CD4-positive, alpha-beta memory T cell (primary cell): ENCODE measurements at regions not wholly inside any gene's neighbourhood (a gene's known extent, or its start where the extent isn't known, plus 50 kb on each side); places are given as distances from the start of the nearest gene placed in this dataset.
A peak's percentile ranks its signal among the peaks of the same experiment; 100 is the strongest.

ENCODE experiments used
- CTCF ChIA-PET: fragments of 350-600 bp; sonication (Branson Sonifier 250); formaldehyde crosslinking; loops from one replicate; lab custom pipeline; 2021; ENCODE audit warnings: inconsistent platforms; ENCODE audit not compliant: partially characterized antibody; lab: Charles Lee
- POLR2A ChIA-PET: fragments of 350-600 bp; sonication (Branson Sonifier 250); formaldehyde crosslinking; loops from one replicate; lab custom pipeline; 2021; ENCODE audit not compliant: partially characterized antibody; lab: Charles Lee
- DNase-seq, 5 donors: peaks; one replicate each; pipeline versions ENCODE4 v3.0.0 to v3.0.0-alpha.2; 2020 to 2022; ENCODE audit warnings: mixed read lengths in 1 of 5
- H3K27ac ChIP-seq: one replicate; pipeline ENCODE4 v1.7.0; 2013; ENCODE audit warnings: low read depth, low read length
- H3K27me3 ChIP-seq: 2 replicates; pipeline ENCODE4 v1.7.0; 2013; ENCODE audit warnings: mild to moderate bottlenecking, low read length, moderate library complexity; ENCODE audit not compliant: insufficient read depth
- H3K36me3 ChIP-seq: 2 replicates; pipeline ENCODE4 v1.7.0; 2013; ENCODE audit warnings: mild to moderate bottlenecking, low read length, moderate library complexity; ENCODE audit not compliant: insufficient read depth
- H3K4me1 ChIP-seq: 2 replicates; pipeline ENCODE4 v1.7.0; 2013; ENCODE audit warnings: mild to moderate bottlenecking, low read length, moderate library complexity; ENCODE audit not compliant: insufficient read depth
- H3K4me3 ChIP-seq, 2 donors: one replicate each; pipeline ENCODE4 v1.7.0; 2013; ENCODE audit warnings: low read length in 2 of 2, mild to moderate bottlenecking in 1 of 2
- H3K9me3 ChIP-seq, 2 donors: one replicate each; pipeline ENCODE4 v1.7.0; 2013; ENCODE audit warnings: low read length in 2 of 2, control low read depth in 1 of 2; ENCODE audit not compliant: control insufficient read depth in 1 of 2
- H3K27ac Mint-ChIP-seq, 7 donors: one replicate each; pipeline ENCODE4 v1.8.0; 2020 to 2021; ENCODE audit warnings: mixed read lengths in 7 of 7, mild to moderate bottlenecking in 6 of 7, inconsistent platforms in 3 of 7, moderate library complexity in 3 of 7
- H3K27me3 Mint-ChIP-seq, 2 donors: one replicate each; pipeline ENCODE4 v1.8.0; 2020 to 2021; ENCODE audit warnings: mixed read lengths in 2 of 2
- H3K36me3 Mint-ChIP-seq, 2 donors: one replicate each; pipeline ENCODE4 v1.8.0; 2020 to 2021; ENCODE audit warnings: mixed read lengths in 2 of 2, inconsistent platforms in 1 of 2, mild to moderate bottlenecking in 1 of 2
- H3K4me1 Mint-ChIP-seq, 4 donors: one replicate each; pipeline ENCODE4 v1.8.0; 2020 to 2021; ENCODE audit warnings: mixed read lengths in 4 of 4, mild to moderate bottlenecking in 1 of 4
- H3K4me3 Mint-ChIP-seq, 8 donors: one replicate each; pipeline ENCODE4 v1.8.0; 2020 to 2021; ENCODE audit warnings: mixed read lengths in 8 of 8, mild to moderate bottlenecking in 7 of 8, moderate library complexity in 6 of 8, inconsistent platforms in 3 of 8
- H3K9me3 Mint-ChIP-seq, 8 donors: one replicate each; pipeline ENCODE4 v1.8.0; 2020 to 2021; ENCODE audit warnings: mixed read lengths in 8 of 8, mild to moderate bottlenecking in 5 of 8, inconsistent platforms in 3 of 8, moderate library complexity in 1 of 8
- intact Hi-C: fragments of 100-400 bp; cut with micrococcal nuclease; formaldehyde crosslinking; loops from one replicate; pipeline ENCODE4 v1.15.1; 2023

DNA sequence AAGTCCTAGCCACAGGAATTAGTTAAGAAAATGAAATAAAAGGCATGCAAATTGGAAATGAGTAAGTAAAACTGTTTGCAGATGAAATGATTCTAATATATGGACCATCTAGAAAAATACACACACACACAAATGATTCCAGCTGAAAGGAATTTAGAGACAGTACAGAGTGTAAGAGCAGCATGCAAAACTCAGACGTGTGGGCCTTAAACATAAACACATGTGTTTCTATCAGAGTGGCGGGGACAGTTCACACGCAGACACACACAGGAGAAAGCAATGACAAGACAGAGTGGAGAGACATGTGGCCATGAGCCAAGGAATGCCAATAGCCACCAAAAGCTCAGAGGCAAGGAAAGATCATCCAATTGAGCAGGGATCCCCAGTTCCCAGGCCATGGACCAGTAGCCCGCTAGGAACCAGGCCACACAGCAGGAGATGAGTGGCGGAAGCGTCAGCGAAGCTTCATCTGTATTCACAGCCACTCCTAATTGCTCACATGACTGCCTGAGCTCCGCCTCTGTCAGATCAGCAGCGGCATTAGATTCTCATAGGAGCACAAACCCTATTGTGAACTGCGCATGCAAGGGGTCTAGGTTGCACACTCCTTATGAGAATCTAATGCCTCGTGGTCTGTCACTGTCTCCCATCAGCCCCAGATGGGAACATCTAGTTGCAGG lies 155.4 kb downstream of the ARL4C start:
- peak overlapping the region in 1 of 7 donors; percentile 44 for H3K27ac Mint-ChIP-seq
- Histone ChIP-seq H3K4me3 (no peak overlapping the region), H3K27ac (no peak overlapping the region), H3K4me1 (no peaks in the 10 kb centered on the region), H3K27me3 (no peaks in the 10 kb centered on the region), H3K9me3 (no peaks in the 10 kb centered on the region), H3K36me3 (no peaks in the 10 kb centered on the region)
- ChIA-PET POLR2A (interaction anchor here (1.4 kb wide), 1 partner anchor 13 kb away, joined by 3 read pairs; no protein-coding TSS in a partner anchor), CTCF (no interaction called here)
- peaks cover 0 to 8% of the 10 kb centered on the region in 2 donors for H3K36me3 Mint-ChIP-seq
- intact Hi-C loops: no loop called here
- DNase-seq: no peak
- no peak overlapping the region for H3K4me3 Mint-ChIP-seq
- H3K9me3 Mint-ChIP-seq: peaks cover 0 to 10% (median 3%) of the 10 kb centered on the region in 8 donors
- H3K4me1 Mint-ChIP-seq: peaks cover 5 to 36% (median 14%) of the 10 kb centered on the region in 4 donors
- no peaks in the 10 kb centered on the region for H3K27me3 Mint-ChIP-seq

DNA sequence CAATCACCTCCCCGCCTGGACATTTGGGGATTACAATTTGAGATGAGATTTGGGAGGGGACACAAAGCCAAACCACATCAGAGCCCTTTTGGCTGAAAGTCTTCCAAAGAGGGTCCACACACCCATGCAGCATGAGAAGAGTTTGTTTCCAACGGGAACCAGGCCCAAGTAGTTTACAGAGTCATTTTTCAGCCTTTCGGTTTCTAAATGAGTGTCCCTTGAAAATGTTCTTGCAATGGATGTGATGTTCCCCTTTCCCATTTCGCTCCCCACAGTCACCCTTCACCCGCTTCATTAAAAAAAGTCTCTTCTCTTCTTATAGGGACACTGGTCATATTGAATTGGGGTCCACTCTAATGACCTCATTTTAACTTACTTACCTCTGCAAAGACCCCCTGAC lies 157.4 kb downstream of the ARL4C start:
- Histone ChIP-seq H3K4me3 (no peak overlapping the region), H3K36me3 (no peaks in the 10 kb centered on the region), H3K27me3 (no peaks in the 10 kb centered on the region), H3K27ac (no peak overlapping the region), H3K9me3 (no peaks in the 10 kb centered on the region), H3K4me1 (peaks cover 10% of the 10 kb centered on the region)
- CTCF ChIA-PET: no interaction called here
- POLR2A ChIA-PET: no interaction called here
- Mint-ChIP-seq H3K4me1 (peaks cover 11 to 36% (median 19%) of the 10 kb centered on the region in 4 donors), H3K27ac (peak overlapping the region in 2 of 7 donors; percentile 6 to 83), H3K9me3 (peaks cover 0 to 10% (median 3%) of the 10 kb centered on the region in 8 donors), H3K36me3 (peaks cover 0 to 8% of the 10 kb centered on the region in 2 donors), H3K4me3 (no peak overlapping the region), H3K27me3 (no peaks in the 10 kb centered on the region)
- intact Hi-C loops: no loop called here
- no peak for DNase-seq

DNA sequence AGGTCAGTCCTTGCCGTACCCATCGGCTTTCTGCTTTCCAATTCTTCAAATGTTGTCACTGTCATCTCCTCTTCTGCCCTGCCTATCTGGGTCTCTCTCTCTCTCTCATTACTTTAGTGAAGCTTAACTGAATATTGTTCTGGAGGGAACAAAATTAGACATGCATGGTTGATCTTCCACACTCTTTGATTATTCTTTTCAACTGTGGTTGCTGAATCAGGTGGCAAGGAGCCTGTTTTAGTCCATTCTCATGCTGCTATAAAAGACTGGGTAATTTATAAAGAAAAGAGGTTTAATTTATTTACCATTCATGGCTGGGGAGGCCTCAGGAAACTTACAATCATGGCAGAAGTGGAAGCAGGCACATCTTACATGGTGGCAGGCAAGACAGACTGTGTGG lies 157.9 kb downstream of the ARL4C start:
- intact Hi-C loops: no loop called here
- POLR2A ChIA-PET: no interaction called here
- Histone ChIP-seq H3K4me3 (no peak overlapping the region), H3K9me3 (no peaks in the 10 kb centered on the region), H3K4me1 (peaks cover 10% of the 10 kb centered on the region), H3K27me3 (no peaks in the 10 kb centered on the region), H3K27ac (no peak overlapping the region), H3K36me3 (no peaks in the 10 kb centered on the region)
- no peak for DNase-seq
- no peak overlapping the region for H3K4me3 Mint-ChIP-seq
- CTCF ChIA-PET: no interaction called here
- H3K9me3 Mint-ChIP-seq: peaks cover 0 to 10% (median 3%) of the 10 kb centered on the region in 8 donors
- peaks cover 0 to 8% of the 10 kb centered on the region in 2 donors for H3K36me3 Mint-ChIP-seq
- peak overlapping the region in 5 of 7 donors; percentile 6 to 91 (median 16) for H3K27ac Mint-ChIP-seq
- H3K27me3 Mint-ChIP-seq: no peaks in the 10 kb centered on the region
- peaks cover 10 to 33% (median 19%) of the 10 kb centered on the region in 4 donors for H3K4me1 Mint-ChIP-seq

DNA sequence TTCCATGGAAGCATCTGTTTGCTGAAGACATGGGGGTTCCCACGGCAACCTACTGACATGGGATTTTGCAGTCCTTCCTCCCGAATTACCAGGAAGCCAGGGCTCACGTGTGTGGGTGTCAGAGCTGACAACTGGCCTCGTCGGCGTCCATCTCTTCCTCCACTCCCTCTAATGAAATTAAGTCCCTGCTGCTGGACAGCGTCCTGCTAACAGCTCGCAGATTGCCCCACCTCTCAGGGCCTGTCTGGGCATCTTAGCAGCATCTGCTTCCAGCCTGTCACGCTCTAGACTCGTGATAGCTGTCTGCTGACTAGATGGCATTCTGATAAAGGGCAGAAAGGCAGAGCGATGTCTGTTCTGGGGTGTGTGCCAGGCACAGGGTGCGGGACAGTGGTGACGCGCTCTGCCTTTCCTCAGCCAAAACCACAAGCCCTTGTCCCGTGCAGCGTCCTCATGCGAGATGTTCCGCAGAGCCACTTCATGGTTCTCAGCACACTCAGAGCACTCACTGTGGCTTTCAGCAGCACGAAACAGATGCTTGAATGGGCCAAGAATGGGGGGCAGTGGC lies 161.1 kb downstream of the ARL4C start:
- H3K27me3 ChIP-seq: no peaks in the 10 kb centered on the region
- H3K27ac Mint-ChIP-seq: peak overlapping the region; percentile 84 to 98 (median 93)
- peaks cover 17 to 45% (median 32%) of the 10 kb centered on the region in 4 donors for H3K4me1 Mint-ChIP-seq
- peaks cover 0 to 8% of the 10 kb centered on the region in 2 donors for H3K36me3 Mint-ChIP-seq
- H3K36me3 ChIP-seq: no peaks in the 10 kb centered on the region
- CTCF ChIA-PET: interaction anchor here (0.9 to 1.3 kb wide), 4 partner anchors 24 to 118 kb away, joined by 3 to 4 read pairs (median 3); no protein-coding TSS in a partner anchor
- no peaks in the 10 kb centered on the region for H3K27me3 Mint-ChIP-seq
- peak; percentile 56 to 85 (median 64) for DNase-seq
- POLR2A ChIA-PET: interaction anchor here (0.8 to 4.7 kb wide), 7 partner anchors 27 to 162 kb away, joined by 3 to 23 read pairs (median 3); partner anchors contain the start of gene ARL4C
- intact Hi-C loops: no loop called here
- peaks cover 0 to 10% (median 3%) of the 10 kb centered on the region in 8 donors for H3K9me3 Mint-ChIP-seq
- peaks cover 10% of the 10 kb centered on the region for H3K4me1 ChIP-seq
- no peaks in the 10 kb centered on the region for H3K9me3 ChIP-seq
- peak overlapping the region; percentile 21 to 81 (median 74) for H3K4me3 Mint-ChIP-seq
- H3K4me3 ChIP-seq: no peak overlapping the region
- H3K27ac ChIP-seq: peak overlapping the region; percentile 42

DNA sequence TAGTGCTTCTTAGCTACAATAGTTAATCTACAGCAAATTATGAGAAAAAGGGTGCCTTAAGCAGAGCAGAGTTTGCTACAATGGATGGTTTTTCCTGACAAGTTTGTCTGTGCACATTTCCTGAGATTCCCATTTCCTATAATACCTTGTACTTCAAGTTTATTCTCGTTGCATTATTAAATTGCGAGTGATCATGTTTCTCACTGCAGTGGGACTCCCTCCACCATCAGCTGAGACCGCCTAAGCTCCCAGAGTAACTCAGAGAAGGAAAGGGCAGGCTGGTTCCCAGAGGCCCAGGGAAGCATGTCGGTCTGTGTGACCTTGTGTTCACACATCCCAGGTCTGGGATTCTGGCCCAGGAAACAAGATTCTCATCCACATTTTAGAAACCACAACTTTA lies 162.1 kb downstream of the ARL4C start:
- H3K4me3 Mint-ChIP-seq: no peak overlapping the region
- H3K27ac ChIP-seq: no peak overlapping the region
- peak overlapping the region in 5 of 7 donors; percentile 37 to 98 (median 83) for H3K27ac Mint-ChIP-seq
- no peak for DNase-seq
- H3K4me1 ChIP-seq: peaks cover 10% of the 10 kb centered on the region
- no peaks in the 10 kb centered on the region for H3K27me3 ChIP-seq
- no peaks in the 10 kb centered on the region for H3K9me3 ChIP-seq
- peaks cover 0 to 10% (median 3%) of the 10 kb centered on the region in 8 donors for H3K9me3 Mint-ChIP-seq
- intact Hi-C loops: no loop called here
- H3K36me3 Mint-ChIP-seq: peaks cover 0 to 8% of the 10 kb centered on the region in 2 donors
- H3K4me1 Mint-ChIP-seq: peaks cover 17 to 45% (median 31%) of the 10 kb centered on the region in 4 donors
- H3K4me3 ChIP-seq: no peak overlapping the region
- ChIA-PET POLR2A (interaction anchor here (1.0 to 4.7 kb wide), 5 partner anchors 34 to 119 kb away, joined by 3 to 23 read pairs (median 4); no protein-coding TSS in a partner anchor), CTCF (interaction anchor here (0.9 to 1.3 kb wide), 4 partner anchors 23 to 119 kb away, joined by 3 read pairs; no protein-coding TSS in a partner anchor)
- H3K36me3 ChIP-seq: no peaks in the 10 kb centered on the region
- H3K27me3 Mint-ChIP-seq: no peaks in the 10 kb centered on the region

DNA sequence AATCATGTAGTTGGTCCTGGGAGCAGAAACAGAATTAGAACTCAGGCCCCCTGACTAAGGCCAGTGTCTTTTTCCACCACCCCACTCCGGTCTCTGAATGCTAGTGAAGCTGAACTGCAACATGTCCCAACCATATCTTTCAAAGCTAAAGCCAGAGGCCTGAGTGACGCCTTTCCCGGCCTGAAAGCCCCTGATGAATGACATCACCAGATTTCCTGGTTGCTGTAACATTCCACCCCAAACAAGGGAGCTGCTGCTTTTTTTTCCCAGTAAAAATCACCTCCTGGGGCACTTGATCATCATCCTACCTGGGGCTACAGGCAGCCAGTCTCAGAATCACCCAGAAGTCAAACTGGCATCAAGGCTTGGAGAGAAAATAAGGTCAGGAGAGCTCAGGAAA lies 162.7 kb downstream of the ARL4C start:
- Mint-ChIP-seq H3K4me1 (peaks cover 16 to 46% (median 35%) of the 10 kb centered on the region in 4 donors), H3K36me3 (peaks cover 0 to 1% of the 10 kb centered on the region in 2 donors), H3K27me3 (no peaks in the 10 kb centered on the region), H3K27ac (peak overlapping the region in 5 of 7 donors; percentile 43 to 93 (median 83)), H3K9me3 (peaks cover 0 to 5% (median 2%) of the 10 kb centered on the region in 8 donors), H3K4me3 (no peak overlapping the region)
- Histone ChIP-seq H3K4me3 (no peak overlapping the region), H3K4me1 (peaks cover 10% of the 10 kb centered on the region), H3K9me3 (no peaks in the 10 kb centered on the region), H3K36me3 (no peaks in the 10 kb centered on the region), H3K27ac (no peak overlapping the region), H3K27me3 (no peaks in the 10 kb centered on the region)
- POLR2A ChIA-PET: interaction anchor here (1.6 to 4.7 kb wide), 3 partner anchors 34 to 120 kb away, joined by 3 to 23 read pairs (median 3); no protein-coding TSS in a partner anchor
- CTCF ChIA-PET: interaction anchor here (0.6 to 1.3 kb wide), 3 partner anchors 34 to 985 kb away, joined by 3 read pairs; no protein-coding TSS in a partner anchor
- DNase-seq: no peak
- intact Hi-C loops: no loop called here
